ENCODE measurements at regions not wholly inside any gene's neighbourhood (a gene's known extent, or its start where the extent isn't known, plus 50 kb on each side); places are given as distances from the start of the nearest gene placed in this dataset.
"Not testable (repeated sequence)": the region's sequence is repeated elsewhere in the genome, so short reads cannot be mapped to it uniquely, and the experiment has no call there.

GRCh38 chr7:65463184-65463583, 89.5 kb downstream of the ZNF92 start:
- no peak for TF ChIP-seq CTCF (conservative IDR thresholded peaks at IDR 0.05)
- Mint-ChIP-seq H3K4me3 (no peak overlapping the region), H3K9me3 (no peaks in the 10 kb centered on the region), H3K27ac (no peak overlapping the region), H3K36me3 (no peaks in the 10 kb centered on the region), H3K27me3 (peaks cover 4% of the 10 kb centered on the region), H3K4me1 (ENCODE audit: unreplicated experiment) (no peaks in the 10 kb centered on the region)
- no peak for DNase-seq (ENCODE audit: extremely low spot score, unreplicated experiment)

GRCh38 chr7:65469919-65470558, 96.4 kb downstream of the ZNF92 start:
- not testable (repeated sequence) for DNase-seq (ENCODE audit: extremely low spot score, unreplicated experiment); H3K4me3 Mint-ChIP-seq; H3K27me3 Mint-ChIP-seq; H3K4me1 Mint-ChIP-seq (ENCODE audit: unreplicated experiment); H3K36me3 Mint-ChIP-seq; H3K27ac Mint-ChIP-seq; H3K9me3 Mint-ChIP-seq

- no peak for TF ChIP-seq CTCF (conservative IDR thresholded peaks at IDR 0.05)
- no peaks in the 10 kb centered on the region for H3K4me1 Mint-ChIP-seq (ENCODE audit: unreplicated experiment)
- DNase-seq (ENCODE audit: extremely low spot score, unreplicated experiment), result no peak
- no peaks in the 10 kb centered on the region for H3K9me3 Mint-ChIP-seq
- H3K27ac Mint-ChIP-seq, result no peak overlapping the region
- H3K36me3 Mint-ChIP-seq, result no peaks in the 10 kb centered on the region
- peaks cover 8% of the 10 kb centered on the region for H3K27me3 Mint-ChIP-seq
- no peak overlapping the region for H3K4me3 Mint-ChIP-seq
These were observed 97.9 kb downstream of the ZNF92 start for GRCh38 chr7:65471587-65471986.

GRCh38 chr7:65475040-65475726, 101.5 kb downstream of the ZNF92 start:
- no peak for TF ChIP-seq CTCF (conservative IDR thresholded peaks at IDR 0.05)
- Mint-ChIP-seq H3K27ac (no peak overlapping the region), H3K4me3 (no peak overlapping the region), H3K27me3 (peaks cover 11% of the 10 kb centered on the region), H3K9me3 (peaks cover 5% of the 10 kb centered on the region), H3K36me3 (no peaks in the 10 kb centered on the region), H3K4me1 (ENCODE audit: unreplicated experiment) (no peaks in the 10 kb centered on the region)
- DNase-seq (ENCODE audit: extremely low spot score, unreplicated experiment), result no peak

- Mint-ChIP-seq H3K4me3 (no peak overlapping the region), H3K36me3 (no peaks in the 10 kb centered on the region), H3K27ac (no peak overlapping the region), H3K9me3 (peaks cover 5% of the 10 kb centered on the region), H3K27me3 (peaks cover 11% of the 10 kb centered on the region), H3K4me1 (ENCODE audit: unreplicated experiment) (no peaks in the 10 kb centered on the region)
- no peak for DNase-seq (ENCODE audit: extremely low spot score, unreplicated experiment)
- TF ChIP-seq CTCF (conservative IDR thresholded peaks at IDR 0.05), result no peak
These were observed 102.2 kb downstream of the ZNF92 start for GRCh38 chr7:65475734-65476319.

GRCh38 chr7:65477326-65477725, 103.7 kb downstream of the ZNF92 start:
- no peak for DNase-seq (ENCODE audit: extremely low spot score, unreplicated experiment)
- H3K27me3 Mint-ChIP-seq, result peaks cover 11% of the 10 kb centered on the region
- peaks cover 5% of the 10 kb centered on the region for H3K9me3 Mint-ChIP-seq
- no peaks in the 10 kb centered on the region for H3K36me3 Mint-ChIP-seq
- H3K4me1 Mint-ChIP-seq (ENCODE audit: unreplicated experiment), result no peaks in the 10 kb centered on the region
- TF ChIP-seq CTCF (conservative IDR thresholded peaks at IDR 0.05), result peak; percentile 65
- H3K27ac Mint-ChIP-seq, result no peak overlapping the region
- no peak overlapping the region for H3K4me3 Mint-ChIP-seq

Measured in type B pancreatic cell (in vitro differentiated cells).